WI38 (cell line): ENCODE measurements at regions not wholly inside any gene's neighbourhood (a gene's known extent, or its start where the extent isn't known, plus 50 kb on each side); places are given as distances from the start of the nearest gene placed in this dataset.

Source experiments
- H3K4me3 ChIP-seq: 2 replicates; pipeline ENCODE4 v1.5.1; 2011; ENCODE audit warnings: low read depth, mild to moderate bottlenecking, control low read depth, low read length
- CTCF ChIP-seq: IDR thresholded peaks from 2 replicates; pipeline ENCODE4 v1.5.1; 2012; ENCODE audit warnings: low read depth, mild to moderate bottlenecking, control low read depth, low read length

- no peak overlapping the region for H3K4me3 ChIP-seq
- no peak for TF ChIP-seq CTCF
Observed at GRCh38 chr9:119868694-119869093, 499.5 kb upstream of the BRINP1 start.

GRCh38 chr9:119861842-119862241, 492.6 kb upstream of the BRINP1 start:
- no peak for TF ChIP-seq CTCF
- no peak overlapping the region for H3K4me3 ChIP-seq

GRCh38 chr9:119859128-119859527, 489.9 kb upstream of the BRINP1 start:
- no peak overlapping the region for H3K4me3 ChIP-seq
- no peak for TF ChIP-seq CTCF

GRCh38 chr9:119853126-119853525, 483.9 kb upstream of the BRINP1 start:
- no peak overlapping the region for H3K4me3 ChIP-seq
- TF ChIP-seq CTCF, result no peak

- no peak for TF ChIP-seq CTCF
Observed at GRCh38 chr9:119852390-119852789, 483.2 kb upstream of the BRINP1 start.

GRCh38 chr9:119844431-119844830, 475.2 kb upstream of the BRINP1 start:
- TF ChIP-seq CTCF, result no peak
- no peak overlapping the region for H3K4me3 ChIP-seq

More at GRCh38 chr9:119852390-119852789, 483.2 kb upstream of the BRINP1 start:
- H3K4me3 ChIP-seq, result no peak overlapping the region

- TF ChIP-seq CTCF, result no peak
- no peak overlapping the region for H3K4me3 ChIP-seq
Observed at GRCh38 chr9:119841016-119841415, 471.8 kb upstream of the BRINP1 start.
